Endometrial microvascular endothelial cells (primary cell): ENCODE measurements at regions not wholly inside any gene's neighbourhood (a gene's known extent, or its start where the extent isn't known, plus 50 kb on each side); places are given as distances from the start of the nearest gene placed in this dataset.

ENCODE experiments used
- in situ Hi-C: cut with HindIII; loops from 2 replicates; pipeline ENCODE4 v1.10.0; 2017; ENCODE audit warnings: low sequenced_read_pairs, low pct_unique_long_range_greater_than_20kb; ENCODE audit errors: inconsistent ontology term

DNA sequence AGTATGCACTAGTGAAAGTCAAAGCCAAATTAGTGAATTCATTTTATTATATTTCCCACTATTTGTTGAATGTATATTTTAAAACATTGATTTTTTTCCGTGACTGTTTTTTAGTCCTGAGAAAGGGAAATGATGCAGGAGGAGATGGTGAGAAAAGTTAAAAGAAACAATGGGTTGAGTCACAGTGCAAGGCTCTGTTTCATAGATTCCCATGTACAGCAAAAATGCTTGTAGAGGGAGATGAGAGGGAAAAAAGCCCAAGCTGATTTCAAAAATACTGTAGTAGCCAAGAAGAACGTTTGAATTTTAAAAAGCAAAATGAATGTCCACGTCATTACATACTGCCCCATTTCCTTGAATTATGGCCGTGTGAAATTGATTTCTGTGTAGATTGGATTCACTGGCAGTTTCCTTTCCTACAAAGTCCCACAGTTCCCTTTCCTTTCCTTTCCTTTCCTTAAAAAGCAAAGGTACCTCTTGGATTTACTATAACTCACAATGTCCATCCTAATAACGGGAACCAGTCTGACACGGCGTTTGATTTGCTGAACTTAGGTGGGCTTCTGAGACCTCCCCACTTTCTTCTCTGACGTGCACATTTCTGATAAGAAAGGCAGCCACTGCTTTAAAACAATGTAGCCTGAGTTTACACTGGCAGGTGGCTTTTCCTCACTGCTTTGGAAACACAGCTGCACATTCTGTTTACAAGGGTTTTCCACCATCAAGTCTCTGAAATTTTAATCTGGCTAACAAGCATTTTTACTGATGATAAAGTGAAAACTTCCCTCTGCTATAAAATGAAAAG is 63.7 kb downstream of the SPCS3 start:
- in situ Hi-C loops, result loop anchor here (25.0 kb wide), 1 partner anchor 404 kb away; the partner anchor contains the start of gene VEGFC

- in situ Hi-C loops, result loop anchor here (25.0 kb wide), 1 partner anchor 402 kb away; the partner anchor contains the start of gene VEGFC
Observed at GRCh38 chr4:176385601-176386000, 65.8 kb downstream of the SPCS3 start.

GRCh38 chr4:176387571-176387970 is 67.8 kb downstream of the SPCS3 start:
- in situ Hi-C loops, result loop anchor here (25.0 kb wide), 1 partner anchor 400 kb away; the partner anchor contains the start of gene VEGFC

DNA sequence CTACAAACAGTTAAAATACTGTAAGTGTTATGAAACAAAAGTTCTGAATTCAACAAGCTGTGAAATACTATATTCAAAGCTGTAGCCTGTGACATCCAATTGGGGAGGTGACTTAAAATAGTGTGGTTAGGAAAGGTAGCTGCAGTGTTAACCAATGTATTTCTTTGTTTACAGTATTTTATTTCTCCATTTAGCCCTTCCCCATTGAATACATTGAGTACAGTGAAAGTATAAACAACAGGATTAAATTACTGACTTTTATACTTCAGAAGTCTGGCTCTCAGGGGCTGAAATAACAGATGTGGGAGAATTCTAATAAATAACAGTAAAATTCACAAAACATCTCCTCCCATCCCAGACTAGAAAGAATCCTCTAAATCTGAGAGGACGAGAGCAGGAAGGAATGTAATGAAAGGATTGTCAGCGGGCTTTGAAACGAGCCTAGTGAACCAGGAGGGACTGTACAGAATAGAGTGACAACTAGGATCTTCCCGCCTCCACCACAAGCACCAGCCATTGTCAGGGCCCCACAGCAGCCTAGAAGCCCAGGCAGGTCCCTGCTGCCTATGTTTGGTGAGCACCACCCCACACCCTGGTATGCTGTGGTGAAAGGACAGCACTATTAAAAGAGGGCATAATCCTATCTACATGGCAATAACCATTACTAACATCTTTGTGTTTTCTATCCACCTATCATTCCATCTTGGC is 73.7 kb downstream of the SPCS3 start:
- in situ Hi-C loops, result loop anchor here (25.0 kb wide), 1 partner anchor 394 kb away; the partner anchor contains the start of gene VEGFC

DNA sequence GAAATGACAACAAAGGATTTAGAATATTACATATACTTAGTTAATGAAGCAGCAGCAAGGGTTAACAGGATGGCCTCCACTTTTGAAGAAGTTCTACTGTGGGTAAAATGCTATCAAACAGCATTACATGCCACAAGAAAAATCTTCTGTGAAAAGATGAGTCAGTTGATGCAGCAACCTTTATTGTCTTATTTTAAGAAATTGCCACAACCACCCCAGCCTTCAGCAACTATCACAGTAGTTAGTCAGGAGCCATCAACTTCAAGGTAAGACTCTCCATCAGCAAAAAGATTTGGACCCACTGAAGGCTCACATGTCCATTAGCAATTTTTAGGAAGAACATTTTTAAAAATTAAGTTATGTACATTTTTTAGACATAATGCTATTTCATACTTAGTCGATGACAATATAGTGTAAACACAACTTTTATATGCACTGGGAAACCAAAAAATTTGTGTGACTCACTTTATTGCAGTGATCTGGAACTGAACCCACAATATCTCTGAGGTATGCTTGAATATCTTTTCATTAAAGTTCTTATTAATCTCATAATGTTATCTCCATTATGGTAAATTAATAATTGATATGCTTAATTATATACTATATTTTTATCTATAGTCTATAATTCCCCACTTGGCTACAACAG is 81.2 kb downstream of the SPCS3 start:
- in situ Hi-C loops, result no loop called here

- in situ Hi-C loops, result no loop called here
Observed at GRCh38 chr4:176404621-176405020, 84.9 kb downstream of the SPCS3 start.

DNA sequence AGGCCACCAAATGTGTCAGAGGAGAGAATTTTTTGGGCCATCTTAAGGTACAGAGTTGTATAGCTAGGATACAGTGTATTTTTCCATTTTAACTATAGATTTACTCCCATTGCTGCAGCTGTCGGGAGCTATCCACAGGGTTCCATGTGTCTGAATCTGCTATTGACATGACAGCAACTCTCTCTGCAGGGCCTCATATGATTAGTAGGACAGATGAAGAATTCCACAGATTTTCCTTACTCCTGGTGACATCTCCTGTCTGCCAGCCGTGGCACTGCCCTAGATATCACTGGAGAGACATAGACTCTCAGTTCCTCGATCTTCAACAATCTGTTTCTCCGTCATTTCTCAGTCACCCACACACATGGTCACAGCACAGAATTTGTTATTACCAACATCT is 86.5 kb downstream of the SPCS3 start:
- in situ Hi-C loops, result no loop called here

DNA sequence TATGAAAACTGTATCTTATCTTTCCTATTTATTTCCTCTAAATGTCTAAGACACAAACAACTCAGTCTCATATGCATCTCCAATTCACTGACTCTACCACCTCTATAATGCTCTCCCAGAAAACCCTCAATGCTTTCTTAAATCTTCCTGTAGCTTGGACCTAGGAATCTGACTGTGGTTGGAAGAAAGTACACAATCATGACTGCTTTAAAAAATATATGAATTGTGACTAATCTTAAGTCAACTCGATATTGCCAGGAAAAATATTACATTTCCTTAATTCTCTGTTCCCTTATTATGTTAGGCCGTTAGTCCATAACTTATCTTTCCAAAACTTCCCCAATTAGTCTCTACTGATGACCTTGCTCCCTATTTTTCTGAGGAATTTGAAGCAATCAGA is 87.0 kb downstream of the SPCS3 start:
- in situ Hi-C loops, result no loop called here

- in situ Hi-C loops, result no loop called here
Observed at GRCh38 chr4:176409627-176410026, 89.9 kb downstream of the SPCS3 start.

GRCh38 chr4:176413171-176413570 is 93.4 kb downstream of the SPCS3 start:
- in situ Hi-C loops, result no loop called here

DNA sequence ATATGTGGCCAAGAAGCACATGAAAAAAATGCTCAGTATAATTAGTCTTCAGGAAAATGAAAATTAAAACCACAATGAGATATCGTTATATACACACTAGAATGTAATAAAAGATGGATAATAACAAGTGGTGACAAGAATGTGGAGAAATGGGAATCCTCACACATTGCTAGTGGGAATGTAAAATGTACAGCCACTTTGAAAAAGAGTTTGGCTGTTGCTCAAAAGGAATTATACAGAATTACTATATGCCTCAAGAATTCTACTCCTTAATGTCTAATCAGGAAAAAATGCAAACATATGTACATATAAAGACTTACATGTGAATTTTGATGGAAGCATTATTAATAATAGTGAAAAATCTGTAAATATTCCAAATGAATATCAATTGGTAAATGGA is 102.2 kb downstream of the SPCS3 start:
- in situ Hi-C loops, result no loop called here

GRCh38 chr4:176422511-176422910 is 102.7 kb downstream of the SPCS3 start:
- in situ Hi-C loops, result no loop called here

- in situ Hi-C loops, result no loop called here
Observed at GRCh38 chr4:176425035-176425434, 105.3 kb downstream of the SPCS3 start.

- in situ Hi-C loops, result no loop called here
Observed at GRCh38 chr4:176432811-176433540, 113.2 kb downstream of the SPCS3 start.

- in situ Hi-C loops, result no loop called here
Observed at GRCh38 chr4:176433983-176434382, 114.2 kb downstream of the SPCS3 start.

DNA sequence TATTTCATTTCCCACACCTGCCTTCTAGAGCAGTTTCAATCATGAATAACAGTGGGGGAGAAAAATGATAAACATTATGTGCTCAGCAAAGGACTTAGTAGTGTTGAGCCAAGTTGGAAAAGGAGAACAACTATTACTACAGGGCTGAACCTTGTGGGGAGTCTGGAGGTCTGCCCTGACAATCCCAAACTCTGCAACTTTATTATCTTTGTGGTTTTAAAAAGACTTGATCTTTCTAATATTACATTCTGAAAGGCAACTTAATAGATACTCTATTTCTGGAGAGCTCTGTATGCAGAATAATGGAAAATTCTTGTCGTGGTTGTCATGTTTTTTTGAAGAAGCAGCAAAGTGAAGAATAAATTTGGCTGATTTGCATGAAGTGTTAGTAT is 116.1 kb downstream of the SPCS3 start:
- in situ Hi-C loops, result no loop called here

GRCh38 chr4:176436293-176436973 is 116.7 kb downstream of the SPCS3 start:
- in situ Hi-C loops, result no loop called here

GRCh38 chr4:176437756-176438155 is 118.0 kb downstream of the SPCS3 start:
- in situ Hi-C loops, result no loop called here
